ENCODE measurements at regions not wholly inside any gene's neighbourhood (a gene's known extent, or its start where the extent isn't known, plus 50 kb on each side); places are given as distances from the start of the nearest gene placed in this dataset.

DNA sequence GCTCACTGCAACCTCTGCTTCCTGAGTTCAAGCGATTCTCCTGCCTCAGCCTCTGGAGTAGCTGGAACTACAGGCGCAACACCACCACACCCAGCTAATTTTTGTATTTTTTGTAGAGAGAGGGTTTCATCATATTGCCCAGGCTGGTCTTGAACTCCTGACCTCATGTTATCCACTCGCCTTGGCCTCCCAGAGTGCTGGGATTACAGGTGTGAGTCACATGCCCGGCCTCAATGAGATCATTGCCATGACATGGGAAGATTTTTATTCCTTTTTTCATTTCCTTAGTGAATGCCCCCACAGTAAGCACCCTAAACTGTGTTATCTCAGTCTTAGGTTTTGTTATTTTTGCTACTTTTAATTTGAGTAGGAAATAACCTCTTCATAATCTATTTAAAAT is 977.9 kb downstream of the BRINP3 start:
- no peak for DNase-seq

DNA sequence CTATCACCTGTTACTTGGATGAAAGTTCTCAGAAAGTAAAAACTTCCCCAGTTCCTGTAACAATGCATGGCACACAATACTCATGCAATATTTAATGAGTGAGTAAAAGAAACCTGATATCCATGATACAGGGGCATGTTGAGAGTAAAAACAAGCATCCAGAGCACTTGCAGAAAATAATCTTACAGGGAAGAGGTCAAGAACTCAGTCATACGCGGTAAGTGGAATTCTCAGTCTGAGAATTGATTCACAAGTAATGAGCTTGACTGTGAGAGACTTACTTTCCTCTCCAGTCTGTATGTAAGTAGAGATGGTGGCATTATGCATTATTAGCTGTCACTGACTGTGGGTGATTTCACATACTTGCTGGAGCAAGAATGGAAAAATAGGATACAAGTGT is 976.9 kb downstream of the BRINP3 start:
- no peak for DNase-seq

GRCh38 chr1:189510827-189511226 is 966.8 kb downstream of the BRINP3 start:
- DNase-seq, result no peak

DNA sequence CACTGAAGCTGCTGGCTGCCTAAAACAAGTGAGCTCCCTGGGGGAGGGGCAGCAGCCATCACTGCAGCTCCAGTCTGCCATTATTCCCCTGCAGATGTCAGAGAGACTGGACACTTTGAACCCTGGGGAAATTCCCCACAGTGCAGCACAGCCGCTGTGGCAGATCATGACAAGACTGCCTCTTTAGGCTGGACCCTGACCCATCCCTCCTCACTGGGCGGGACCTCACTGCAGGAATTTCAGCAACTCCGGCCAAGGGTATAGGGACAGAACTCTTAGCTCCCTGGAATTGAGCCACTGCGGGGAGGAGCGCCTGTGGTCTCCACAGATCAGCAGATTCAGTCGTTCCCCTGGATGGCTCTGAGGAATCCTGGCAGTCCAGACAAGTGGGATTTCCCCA is 964.6 kb downstream of the BRINP3 start:
- no peak for DNase-seq

DNA sequence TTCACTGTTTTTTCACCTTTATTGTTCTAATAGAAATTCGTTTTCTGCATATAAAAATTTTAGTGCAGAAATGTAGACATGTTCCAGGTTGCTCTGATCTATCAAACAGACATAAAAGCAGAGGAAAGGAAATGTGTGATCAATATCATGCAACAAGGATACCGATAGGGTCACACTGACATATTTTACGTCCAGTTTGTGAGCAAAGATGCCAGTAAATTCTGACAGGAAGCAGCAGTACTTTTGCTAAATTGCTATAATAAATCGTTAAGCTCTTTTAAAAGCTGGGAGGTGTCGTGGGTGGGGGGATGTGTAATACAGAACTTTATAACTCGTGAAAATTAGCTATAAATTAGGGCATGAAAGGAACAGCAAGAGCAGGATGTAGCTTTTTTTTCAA is 955.2 kb downstream of the BRINP3 start:
- DNase-seq, result no peak

GRCh38 chr1:189524501-189524900 is 953.2 kb downstream of the BRINP3 start:
- DNase-seq, result no peak

DNA sequence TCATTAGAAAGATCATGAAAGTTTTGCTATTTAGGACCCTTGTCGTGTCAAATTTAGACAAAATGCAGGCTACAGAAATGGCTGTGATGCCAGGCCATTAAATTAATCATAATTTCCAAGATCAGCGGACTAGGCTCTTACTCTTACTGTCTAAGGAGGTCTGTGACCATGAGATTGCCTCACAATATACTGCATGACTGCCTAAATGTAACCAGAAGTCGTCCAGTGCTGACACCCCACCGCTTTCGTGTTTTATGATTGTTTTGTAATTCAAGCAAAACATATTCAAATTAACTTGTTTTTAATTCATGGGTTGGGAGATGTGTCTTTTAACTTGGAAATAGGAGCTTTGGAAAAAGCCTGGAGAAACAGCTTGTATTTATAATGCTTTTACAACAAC is 947.5 kb downstream of the BRINP3 start:
- no peak for DNase-seq

DNA sequence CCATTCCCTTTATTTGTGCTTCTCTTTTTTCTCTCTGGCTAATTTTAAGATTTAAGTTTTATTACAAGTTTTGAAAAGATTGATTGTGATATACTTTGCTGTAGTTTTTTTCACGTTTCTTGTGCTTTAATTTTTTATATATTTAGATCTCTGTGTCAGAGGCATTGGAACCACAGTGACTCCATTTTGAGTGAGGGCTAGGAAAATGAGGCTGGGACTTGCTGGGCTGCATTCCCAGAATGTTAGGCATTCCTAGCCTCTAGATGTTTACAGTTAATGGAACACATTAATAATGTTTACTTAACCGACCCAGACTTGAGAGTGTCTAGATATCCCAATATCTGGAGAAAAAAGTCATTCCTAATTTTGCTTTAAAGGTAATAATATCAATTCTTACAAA is 939.4 kb downstream of the BRINP3 start:
- no peak for DNase-seq

DNA sequence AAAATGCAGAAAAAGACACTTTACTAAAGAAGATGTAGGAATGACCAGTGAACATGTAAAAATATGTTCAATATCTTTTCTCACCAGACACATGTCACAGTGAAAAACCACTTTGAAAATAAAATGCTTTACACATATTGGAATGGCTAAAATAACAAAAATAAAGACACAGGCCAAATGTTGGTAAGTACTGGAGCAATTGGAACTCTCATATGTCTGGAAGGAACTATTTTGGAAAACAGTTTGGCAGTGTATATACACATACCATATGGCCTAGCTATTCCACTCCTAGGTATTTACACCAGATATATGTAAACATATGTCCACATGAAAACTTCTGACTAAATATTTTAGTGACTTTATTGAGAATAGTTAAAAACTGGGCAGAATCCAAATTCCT is 927.2 kb downstream of the BRINP3 start:
- no peak for DNase-seq

DNA sequence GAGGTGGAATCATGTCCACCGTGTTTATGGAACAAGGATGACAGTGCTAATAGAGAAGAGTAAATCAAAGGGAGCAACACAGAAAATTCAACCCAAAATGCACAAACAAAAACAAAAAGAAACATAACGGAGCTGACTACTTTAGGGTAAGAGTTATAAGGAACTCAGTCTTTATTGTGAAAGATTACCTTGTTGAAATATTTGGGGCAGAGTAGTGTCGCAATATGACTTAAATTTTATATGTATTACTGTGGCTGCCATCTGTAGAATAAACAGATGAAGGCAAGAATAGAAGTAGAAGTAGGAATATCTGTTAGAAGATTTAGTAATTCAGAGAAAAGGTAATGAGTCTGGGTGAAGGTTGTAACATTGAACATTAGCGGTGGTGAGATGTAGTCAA is 913.9 kb downstream of the BRINP3 start:
- DNase-seq, result no peak

DNA sequence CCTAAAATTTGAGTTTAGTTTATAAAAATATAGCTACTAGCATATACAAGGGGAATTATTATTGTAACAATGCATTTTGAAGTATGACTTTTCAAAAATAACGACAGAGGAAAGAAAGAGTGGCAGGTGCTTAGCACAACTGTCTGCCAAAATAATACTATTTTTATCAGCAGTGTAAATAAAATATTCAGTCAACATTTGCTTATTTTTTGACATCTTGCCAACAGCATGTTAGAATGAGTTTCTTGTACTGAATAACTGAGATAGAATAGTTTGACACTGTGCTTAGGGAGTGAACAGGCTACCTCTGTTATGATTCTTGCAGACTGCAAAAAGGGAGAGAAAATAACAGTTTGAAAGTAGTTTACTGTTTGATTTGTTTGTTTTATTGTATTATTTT is 909.8 kb downstream of the BRINP3 start:
- DNase-seq, result no peak

GRCh38 chr1:189596197-189596596 is 881.5 kb downstream of the BRINP3 start:
- DNase-seq, result no peak

DNA sequence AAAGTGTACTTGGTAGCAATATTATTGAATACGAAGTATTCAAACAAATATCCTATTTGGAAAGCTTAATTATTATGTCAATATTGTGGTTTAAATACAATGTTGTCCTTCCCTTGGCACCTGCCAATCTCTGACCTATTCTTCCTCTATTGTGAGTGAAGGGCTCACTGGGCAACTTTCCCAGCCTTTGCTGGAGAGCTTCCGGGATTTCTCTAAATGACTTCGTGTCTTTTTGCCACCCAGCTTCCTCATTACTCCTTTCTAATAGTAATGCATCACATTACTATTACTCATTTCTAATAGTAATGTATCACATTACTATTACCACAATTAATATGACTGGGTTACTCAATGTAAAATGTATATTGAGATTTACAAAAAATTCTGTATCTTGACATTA is 880.6 kb downstream of the BRINP3 start:
- DNase-seq, result no peak

DNA sequence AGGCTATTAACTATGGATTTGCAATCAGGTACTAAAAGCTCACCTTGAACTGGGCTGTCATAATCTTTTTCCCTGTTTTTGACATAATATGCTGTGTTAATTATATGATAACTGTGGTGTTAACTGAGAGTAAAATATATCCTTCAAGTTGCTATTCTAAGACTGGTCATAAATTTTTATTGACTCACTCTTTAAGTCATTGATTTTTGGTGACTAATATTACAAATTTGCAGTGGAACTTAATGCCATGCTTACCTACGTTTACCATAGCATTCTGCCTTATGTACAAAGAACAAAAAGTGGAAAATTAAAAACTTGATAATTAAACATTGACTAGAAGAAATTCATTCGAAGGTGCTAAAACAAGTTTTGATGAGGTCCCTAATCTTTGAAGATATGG is 872.4 kb downstream of the BRINP3 start:
- DNase-seq, result no peak

DNA sequence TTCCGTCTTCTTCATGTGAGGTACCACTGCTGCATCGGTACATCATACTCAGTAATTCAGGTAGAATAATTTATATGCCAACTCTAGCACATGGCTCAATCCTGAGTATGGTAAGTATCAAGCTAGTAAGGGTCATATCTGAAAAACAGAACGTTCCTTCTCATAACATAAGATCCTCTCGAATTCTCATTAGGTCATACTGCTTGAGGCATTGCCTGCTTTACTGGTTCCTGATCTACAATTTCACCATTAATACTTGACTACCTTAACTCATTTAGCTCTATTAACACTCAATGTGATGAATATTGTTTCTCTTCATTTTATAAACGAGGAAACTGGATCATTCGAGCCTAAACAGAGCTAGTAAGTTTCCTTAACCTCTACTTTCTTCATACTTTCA is 871.6 kb downstream of the BRINP3 start:
- no peak for DNase-seq

GRCh38 chr1:189606795-189607476 is 870.7 kb downstream of the BRINP3 start:
- no peak for DNase-seq

DNA sequence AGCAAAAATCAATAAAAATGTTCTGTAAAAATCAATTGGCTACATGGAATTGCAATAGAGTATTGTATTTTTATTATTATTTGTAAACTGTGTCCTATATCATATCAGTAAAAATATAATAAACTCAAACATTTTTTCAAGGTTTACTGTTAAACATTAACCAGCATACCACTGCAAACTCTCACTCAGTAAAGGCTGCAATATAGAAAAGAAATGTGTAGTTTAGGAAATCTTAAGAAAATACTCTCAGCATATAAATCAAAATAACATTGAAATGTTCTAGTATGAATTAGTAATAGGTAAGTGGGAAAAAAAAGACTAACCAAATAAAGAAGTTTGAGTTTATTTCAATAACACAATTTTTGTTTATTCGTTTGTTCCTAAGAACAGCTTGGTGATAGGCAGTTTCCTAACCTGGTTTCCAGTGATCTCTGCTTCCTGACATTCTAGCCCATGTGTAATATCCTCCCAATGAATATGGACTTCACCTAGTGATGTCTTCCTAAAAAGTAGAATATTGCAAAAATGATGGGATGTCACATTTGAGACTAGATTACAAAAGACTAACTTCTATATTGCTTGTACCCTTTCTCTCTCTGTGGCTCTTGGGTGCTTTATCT is 870.1 kb downstream of the BRINP3 start:
- no peak for DNase-seq

- no peak for DNase-seq
These were observed 868.5 kb downstream of the BRINP3 start for GRCh38 chr1:189609167-189609566.

DNA sequence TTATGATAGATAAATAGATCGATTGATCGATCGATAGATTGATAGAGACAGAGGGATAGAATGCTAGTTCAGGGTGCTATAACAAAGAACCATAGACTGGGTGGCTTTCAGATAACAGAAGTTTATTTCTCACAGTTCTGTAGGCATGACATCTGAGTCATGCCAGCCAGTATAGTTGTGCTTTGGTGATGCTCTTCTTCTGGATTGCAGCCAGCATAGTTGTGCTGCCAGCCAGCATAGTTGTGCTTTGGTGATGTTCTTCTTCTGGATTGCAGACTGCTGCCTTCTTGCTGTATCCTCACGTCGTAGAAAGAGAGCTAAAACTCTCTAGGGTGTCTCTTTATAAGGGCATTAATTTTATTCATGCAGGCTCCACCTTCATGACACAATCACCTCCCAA is 860.8 kb downstream of the BRINP3 start:
- no peak for DNase-seq

DNA sequence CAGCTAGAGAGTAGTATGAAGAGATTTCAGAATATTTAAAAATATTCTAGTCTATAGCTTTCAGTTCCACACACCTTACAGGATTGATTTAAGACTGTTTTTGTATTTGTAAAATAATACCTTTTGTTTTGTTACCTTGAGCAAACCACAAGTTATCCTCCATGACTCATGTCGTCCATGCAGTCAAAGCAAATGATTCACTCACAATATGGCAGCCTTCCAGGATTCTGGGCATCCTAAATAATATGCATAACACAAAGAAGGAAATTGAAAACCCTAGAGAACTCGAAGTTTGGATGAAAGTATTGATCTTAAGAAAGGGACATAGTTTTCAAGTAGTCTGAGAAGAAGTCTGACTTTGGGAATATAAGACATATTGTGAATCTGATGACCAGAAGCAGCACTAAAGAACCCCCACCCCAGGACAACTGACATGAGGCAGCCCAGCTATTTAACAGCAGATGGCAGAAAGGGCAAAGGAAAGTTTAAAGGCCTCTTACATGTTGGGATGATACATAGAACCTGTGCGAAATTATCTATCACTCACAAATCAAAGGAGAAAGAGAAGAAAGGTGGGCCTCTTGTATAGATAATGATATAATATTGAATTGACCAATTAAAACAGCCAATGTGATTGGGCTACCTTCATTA is 857.9 kb downstream of the BRINP3 start:
- DNase-seq, result no peak

DNA sequence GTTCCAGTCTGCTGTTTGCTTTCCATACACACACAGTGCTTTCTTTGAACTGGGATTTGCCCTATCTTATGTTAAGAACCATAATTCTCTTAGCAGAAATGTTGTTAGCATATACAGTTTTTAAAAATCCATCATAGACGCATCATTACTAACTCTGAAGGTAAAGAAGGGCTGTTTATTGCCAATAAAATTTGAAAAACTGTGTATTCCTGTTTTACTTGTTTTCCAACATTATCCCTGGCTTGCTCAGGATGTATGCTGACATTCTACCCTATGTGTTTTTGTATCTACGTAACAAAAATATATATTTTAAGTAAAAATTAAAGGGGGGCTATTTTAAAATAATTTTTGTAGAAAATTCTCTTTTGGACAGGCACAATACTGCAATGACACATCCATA is 857.2 kb downstream of the BRINP3 start:
- DNase-seq, result no peak

- DNase-seq, result no peak
These were observed 854.3 kb downstream of the BRINP3 start for GRCh38 chr1:189623336-189623735.

- DNase-seq, result no peak
These were observed 850.2 kb downstream of the BRINP3 start for GRCh38 chr1:189627427-189627826.

DNA sequence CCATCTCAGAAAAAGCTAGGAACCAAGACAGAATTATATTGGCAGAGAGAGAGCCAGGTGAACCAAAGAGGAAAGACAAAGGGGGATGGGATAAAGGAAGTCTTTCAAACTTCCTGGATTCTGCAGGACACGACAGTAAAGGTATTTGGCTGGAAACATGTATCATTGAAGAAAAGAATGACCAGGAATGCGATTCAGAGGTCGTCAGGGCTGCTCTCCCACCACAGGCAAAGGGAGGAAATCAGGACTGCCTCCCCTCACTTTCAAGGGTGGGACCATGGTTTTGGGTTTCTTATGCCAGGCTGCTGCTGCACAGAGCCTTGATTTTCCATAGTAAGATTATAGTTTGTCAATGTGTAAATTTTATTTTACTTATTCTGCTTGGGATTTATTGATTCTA is 848.8 kb downstream of the BRINP3 start:
- DNase-seq, result no peak

DNA sequence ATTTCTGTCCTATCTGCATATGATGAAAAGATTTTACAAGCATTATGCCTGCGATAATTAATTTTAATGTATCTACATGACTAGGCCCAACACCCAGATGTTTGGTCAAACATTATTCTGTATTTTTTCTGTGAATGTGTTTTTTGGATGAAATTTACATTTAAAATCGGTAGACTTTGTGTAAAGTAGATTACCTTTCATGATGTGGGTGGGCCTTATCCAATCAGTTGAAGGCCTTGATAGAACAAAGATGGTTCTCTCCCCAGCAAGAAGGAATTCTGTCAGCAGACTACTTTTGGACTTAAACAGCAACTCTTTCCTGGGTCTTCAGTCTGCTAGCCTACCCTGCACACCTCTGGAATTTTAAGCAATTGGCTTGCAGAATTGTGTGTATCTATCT is 844.0 kb downstream of the BRINP3 start:
- no peak for DNase-seq
